HUES6 (cell line): ENCODE measurements at regions not wholly inside any gene's neighbourhood (a gene's known extent, or its start where the extent isn't known, plus 50 kb on each side); places are given as distances from the start of the nearest gene placed in this dataset.

Experiments
- H3K27ac ChIP-seq: 2 replicates; pipeline ENCODE4 v1.7.0; 2013; ENCODE audit warnings: low read depth, mild to moderate bottlenecking, low read length, inconsistent platforms
- H3K27me3 ChIP-seq: 2 replicates; pipeline ENCODE4 v1.6.1; 2013; ENCODE audit warnings: low read length; ENCODE audit not compliant: control insufficient read depth, insufficient read depth
- H3K36me3 ChIP-seq: 2 replicates; pipeline ENCODE4 v1.6.1; 2013; ENCODE audit warnings: low read length; ENCODE audit not compliant: control insufficient read depth, insufficient read depth
- H3K4me1 ChIP-seq: 2 replicates; pipeline ENCODE4 v1.6.1; 2013; ENCODE audit warnings: low read length; ENCODE audit not compliant: control insufficient read depth, insufficient read depth
- H3K4me3 ChIP-seq: 2 replicates; pipeline ENCODE4 v1.5.1; 2013; ENCODE audit warnings: low read depth, low read length
- H3K9ac ChIP-seq: one replicate; pipeline ENCODE4 v1.6.1; 2013; ENCODE audit warnings: mild to moderate bottlenecking, low read length
- H3K9me3 ChIP-seq: 2 replicates; pipeline ENCODE4 v1.6.1; 2013; ENCODE audit warnings: low read depth, low read length; ENCODE audit not compliant: control insufficient read depth, insufficient read depth

- Histone ChIP-seq H3K27me3 (no peaks in the 10 kb centered on the region), H3K4me3 (no peak overlapping the region), H3K4me1 (peaks cover 5% of the 10 kb centered on the region), H3K9ac (no peak overlapping the region), H3K36me3 (no peaks in the 10 kb centered on the region), H3K27ac (no peak overlapping the region), H3K9me3 (no peaks in the 10 kb centered on the region)
Measured at GRCh38 chr2:17051538-17051937, 385.9 kb upstream of the CYRIA start.

GRCh38 chr2:17043173-17043572 lies 377.5 kb upstream of the CYRIA start:
- Histone ChIP-seq H3K9me3 (no peaks in the 10 kb centered on the region; the same call in 1 of the 2 replicates), H3K27me3 (no peaks in the 10 kb centered on the region), H3K36me3 (no peaks in the 10 kb centered on the region), H3K4me1 (no peaks in the 10 kb centered on the region), H3K4me3 (no peak overlapping the region), H3K27ac (no peak overlapping the region), H3K9ac (no peak overlapping the region)

- H3K4me3 ChIP-seq = no peak overlapping the region
- no peak overlapping the region for H3K27ac ChIP-seq
- H3K9me3 ChIP-seq = no peaks in the 10 kb centered on the region; the same call in 1 of the 2 replicates
Measured at GRCh38 chr2:17036361-17036760, 370.7 kb upstream of the CYRIA start.

GRCh38 chr2:17035010-17035409 lies 369.4 kb upstream of the CYRIA start:
- H3K9me3 ChIP-seq = no peaks in the 10 kb centered on the region; the same call in 1 of the 2 replicates
- no peaks in the 10 kb centered on the region for H3K27me3 ChIP-seq
- no peak overlapping the region for H3K4me3 ChIP-seq
- H3K4me1 ChIP-seq = no peaks in the 10 kb centered on the region
- H3K9ac ChIP-seq = no peak overlapping the region
- no peaks in the 10 kb centered on the region for H3K36me3 ChIP-seq
- no peak overlapping the region for H3K27ac ChIP-seq

More at GRCh38 chr2:17036361-17036760, 370.7 kb upstream of the CYRIA start:
- Histone ChIP-seq H3K9ac (no peak overlapping the region), H3K27me3 (no peaks in the 10 kb centered on the region), H3K36me3 (no peaks in the 10 kb centered on the region), H3K4me1 (no peaks in the 10 kb centered on the region)

GRCh38 chr2:17030047-17030446 lies 364.4 kb upstream of the CYRIA start:
- H3K4me3 ChIP-seq = no peak overlapping the region
- no peaks in the 10 kb centered on the region; the same call in 1 of the 2 replicates for H3K9me3 ChIP-seq
- no peaks in the 10 kb centered on the region for H3K4me1 ChIP-seq
- no peak overlapping the region for H3K9ac ChIP-seq
- H3K36me3 ChIP-seq = no peaks in the 10 kb centered on the region
- H3K27ac ChIP-seq = no peak overlapping the region
- H3K27me3 ChIP-seq = no peaks in the 10 kb centered on the region

GRCh38 chr2:17012297-17012696 lies 346.7 kb upstream of the CYRIA start:
- no peaks in the 10 kb centered on the region for H3K36me3 ChIP-seq
- H3K9me3 ChIP-seq = no peaks in the 10 kb centered on the region
- H3K27me3 ChIP-seq = no peaks in the 10 kb centered on the region
- no peak overlapping the region for H3K9ac ChIP-seq
- no peak overlapping the region for H3K4me3 ChIP-seq
- no peak overlapping the region for H3K27ac ChIP-seq
- no peaks in the 10 kb centered on the region for H3K4me1 ChIP-seq

- Histone ChIP-seq H3K9me3 (no peaks in the 10 kb centered on the region), H3K4me1 (no peaks in the 10 kb centered on the region), H3K27me3 (no peaks in the 10 kb centered on the region), H3K4me3 (no peak overlapping the region), H3K27ac (no peak overlapping the region), H3K36me3 (no peaks in the 10 kb centered on the region), H3K9ac (no peak overlapping the region)
Measured at GRCh38 chr2:17010104-17010503, 344.5 kb upstream of the CYRIA start.

GRCh38 chr2:17000184-17000482 lies 334.5 kb upstream of the CYRIA start:
- no peaks in the 10 kb centered on the region for H3K4me1 ChIP-seq
- H3K36me3 ChIP-seq = no peaks in the 10 kb centered on the region

GRCh38 chr2:16999347-17000183 lies 333.9 kb upstream of the CYRIA start:
- Histone ChIP-seq H3K4me1 (no peaks in the 10 kb centered on the region), H3K27me3 (no peaks in the 10 kb centered on the region), H3K27ac (no peak overlapping the region), H3K9me3 (no peaks in the 10 kb centered on the region), H3K4me3 (no peak overlapping the region), H3K36me3 (no peaks in the 10 kb centered on the region), H3K9ac (no peak overlapping the region)

More at GRCh38 chr2:17000184-17000482, 334.5 kb upstream of the CYRIA start:
- no peaks in the 10 kb centered on the region for H3K27me3 ChIP-seq
- H3K4me3 ChIP-seq = no peak overlapping the region
- no peak overlapping the region for H3K27ac ChIP-seq
- H3K9ac ChIP-seq = no peak overlapping the region
- no peaks in the 10 kb centered on the region for H3K9me3 ChIP-seq

GRCh38 chr2:16978301-16978700 lies 312.7 kb upstream of the CYRIA start:
- no peak overlapping the region for H3K4me3 ChIP-seq
- H3K27me3 ChIP-seq = no peaks in the 10 kb centered on the region
- H3K4me1 ChIP-seq = no peaks in the 10 kb centered on the region
- H3K36me3 ChIP-seq = no peaks in the 10 kb centered on the region
- H3K9me3 ChIP-seq = no peaks in the 10 kb centered on the region
- H3K27ac ChIP-seq = no peak overlapping the region
- no peak overlapping the region for H3K9ac ChIP-seq

- H3K27me3 ChIP-seq = no peaks in the 10 kb centered on the region
- H3K9ac ChIP-seq = no peak overlapping the region
- no peaks in the 10 kb centered on the region for H3K4me1 ChIP-seq
- H3K9me3 ChIP-seq = no peaks in the 10 kb centered on the region
- H3K4me3 ChIP-seq = no peak overlapping the region
- H3K27ac ChIP-seq = no peak overlapping the region
- no peaks in the 10 kb centered on the region for H3K36me3 ChIP-seq
Measured at GRCh38 chr2:16974688-16975087, 309.1 kb upstream of the CYRIA start.
